ENCODE measurements at regions not wholly inside any gene's neighbourhood (a gene's known extent, or its start where the extent isn't known, plus 50 kb on each side); places are given as distances from the start of the nearest gene placed in this dataset.

GRCh38 chr3:113148284-113148683 lies 63.1 kb upstream of the BOC start:
- H3K4me1 Mint-ChIP-seq (ENCODE audit: low read depth), result no peaks in the 10 kb centered on the region
- ChIA-PET CTCF (no interaction called here), POLR2A (no interaction called here)
- no peak overlapping the region for H3K27ac Mint-ChIP-seq
- no peaks in the 10 kb centered on the region for H3K36me3 Mint-ChIP-seq
- intact Hi-C loops (cut with micrococcal nuclease), result no loop called here
- H3K4me3 Mint-ChIP-seq, result no peak overlapping the region
- no peaks in the 10 kb centered on the region for H3K9me3 Mint-ChIP-seq
- no peaks in the 10 kb centered on the region for H3K27me3 Mint-ChIP-seq
- no peak for DNase-seq

DNA sequence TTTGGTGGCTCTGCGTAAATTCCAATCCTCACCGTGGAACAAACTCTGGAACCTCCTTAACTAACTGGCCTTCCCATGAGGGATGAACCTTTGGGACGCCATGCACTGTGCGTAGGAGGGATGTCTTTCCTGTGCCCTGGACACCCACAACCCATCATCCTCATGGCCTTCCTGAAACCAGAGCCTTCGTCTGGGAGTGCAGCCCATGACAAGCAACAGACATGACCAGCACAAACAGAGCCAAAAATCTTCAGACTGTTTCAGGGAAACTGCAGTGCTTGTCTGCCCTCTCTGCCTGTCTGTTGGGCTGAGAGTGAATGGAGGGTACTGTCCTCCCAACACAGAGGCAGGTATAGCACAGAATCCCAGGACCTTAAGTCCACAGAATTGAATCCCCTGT lies 61.1 kb upstream of the BOC start:
- Mint-ChIP-seq H3K9me3 (no peaks in the 10 kb centered on the region), H3K4me1 (ENCODE audit: low read depth) (no peaks in the 10 kb centered on the region), H3K4me3 (no peak overlapping the region), H3K27me3 (no peaks in the 10 kb centered on the region), H3K36me3 (no peaks in the 10 kb centered on the region), H3K27ac (no peak overlapping the region)
- no peak for DNase-seq
- ChIA-PET POLR2A (no interaction called here), CTCF (no interaction called here)
- intact Hi-C loops (cut with micrococcal nuclease), result no loop called here

DNA sequence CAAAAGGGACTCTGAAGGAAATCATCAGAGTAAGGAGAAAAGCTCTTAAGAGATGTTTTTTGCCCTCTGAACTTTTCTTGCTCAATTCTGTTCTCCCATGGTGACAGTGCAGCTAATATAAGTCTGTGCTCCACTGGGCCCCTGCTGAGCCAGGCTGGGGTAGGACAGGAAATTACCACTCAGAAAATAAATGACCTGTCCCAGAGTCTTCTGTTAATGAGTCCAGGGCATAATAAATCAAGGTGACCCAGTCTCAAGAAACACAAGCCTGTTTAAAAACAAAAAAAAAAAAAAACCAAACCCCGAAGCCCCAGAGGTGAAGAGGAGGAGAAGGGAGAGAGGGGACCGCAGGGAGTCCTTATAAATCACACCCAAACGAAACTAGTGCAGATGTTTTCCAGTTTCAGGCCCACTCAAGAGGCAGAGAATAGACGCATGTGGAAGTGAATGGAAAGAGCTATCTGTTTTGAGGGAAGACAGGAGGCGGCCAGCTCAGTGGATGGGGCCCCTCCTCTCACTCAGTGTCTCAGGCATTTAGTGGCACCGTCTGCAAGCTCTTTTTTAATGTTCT lies 59.8 kb upstream of the BOC start:
- Mint-ChIP-seq H3K9me3 (no peaks in the 10 kb centered on the region), H3K36me3 (no peaks in the 10 kb centered on the region), H3K4me3 (no peak overlapping the region), H3K27ac (no peak overlapping the region), H3K27me3 (no peaks in the 10 kb centered on the region), H3K4me1 (ENCODE audit: low read depth) (no peaks in the 10 kb centered on the region)
- intact Hi-C loops (cut with micrococcal nuclease), result no loop called here
- CTCF ChIA-PET, result no interaction called here
- POLR2A ChIA-PET, result no interaction called here
- DNase-seq, result no peak

DNA sequence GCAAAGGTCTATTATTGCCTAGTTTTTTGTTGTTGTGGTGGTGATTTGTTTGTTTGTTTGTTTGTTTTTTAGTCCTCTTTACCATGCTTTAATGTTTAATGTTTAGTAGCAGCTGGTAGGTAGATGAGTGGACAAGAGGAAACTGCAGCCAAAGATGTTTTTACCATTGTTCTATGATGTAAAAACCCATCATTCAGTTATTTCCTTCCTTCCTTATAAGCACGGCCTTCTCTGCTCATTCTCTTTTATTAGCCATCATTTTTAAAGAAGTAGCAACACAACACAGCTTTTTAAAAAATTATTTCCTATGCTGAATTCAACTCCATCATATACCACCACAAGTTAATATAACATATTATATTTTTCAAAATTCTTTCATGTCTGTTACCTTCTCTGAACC lies 58.5 kb upstream of the BOC start:
- Mint-ChIP-seq H3K27ac (no peak overlapping the region), H3K27me3 (no peaks in the 10 kb centered on the region), H3K36me3 (no peaks in the 10 kb centered on the region), H3K4me3 (no peak overlapping the region), H3K4me1 (ENCODE audit: low read depth) (no peaks in the 10 kb centered on the region), H3K9me3 (no peaks in the 10 kb centered on the region)
- ChIA-PET CTCF (no interaction called here), POLR2A (no interaction called here)
- DNase-seq, result no peak
- intact Hi-C loops (cut with micrococcal nuclease), result no loop called here

DNA sequence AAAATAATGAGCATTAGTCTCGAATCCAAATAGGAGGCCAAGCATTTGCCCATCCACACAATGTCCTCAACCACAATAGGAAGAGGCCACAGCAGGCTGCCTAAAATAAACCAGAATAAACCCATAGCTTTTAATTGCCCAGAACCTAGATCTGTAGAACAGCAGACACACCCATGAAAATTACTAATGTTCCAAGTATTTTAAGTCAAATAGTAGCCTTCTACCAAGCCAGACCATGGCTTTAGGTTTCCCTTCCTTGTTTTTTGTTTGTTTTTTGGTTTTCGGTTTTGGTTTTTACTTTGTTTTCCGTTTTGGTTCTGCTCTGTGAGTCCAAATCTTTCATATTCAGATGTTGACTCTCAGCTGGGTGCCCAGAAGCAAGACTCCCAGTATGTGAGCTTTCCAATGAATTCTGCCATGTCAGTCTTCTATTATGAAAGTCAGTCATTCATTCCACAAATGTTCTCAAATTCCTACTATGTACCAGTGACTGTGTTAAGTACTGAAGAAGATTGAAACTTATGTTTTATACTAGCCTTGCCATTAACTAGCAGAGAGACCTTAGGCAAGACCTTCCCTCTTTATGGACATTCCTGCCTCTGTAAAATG lies 57.8 kb upstream of the BOC start:
- ChIA-PET POLR2A (no interaction called here), CTCF (no interaction called here)
- no peak overlapping the region for H3K27ac Mint-ChIP-seq
- no peak overlapping the region for H3K4me3 Mint-ChIP-seq
- no peaks in the 10 kb centered on the region for H3K36me3 Mint-ChIP-seq
- no peaks in the 10 kb centered on the region for H3K27me3 Mint-ChIP-seq
- DNase-seq, result no peak
- no peaks in the 10 kb centered on the region for H3K4me1 Mint-ChIP-seq (ENCODE audit: low read depth)
- no peaks in the 10 kb centered on the region for H3K9me3 Mint-ChIP-seq
- intact Hi-C loops (cut with micrococcal nuclease), result no loop called here

DNA sequence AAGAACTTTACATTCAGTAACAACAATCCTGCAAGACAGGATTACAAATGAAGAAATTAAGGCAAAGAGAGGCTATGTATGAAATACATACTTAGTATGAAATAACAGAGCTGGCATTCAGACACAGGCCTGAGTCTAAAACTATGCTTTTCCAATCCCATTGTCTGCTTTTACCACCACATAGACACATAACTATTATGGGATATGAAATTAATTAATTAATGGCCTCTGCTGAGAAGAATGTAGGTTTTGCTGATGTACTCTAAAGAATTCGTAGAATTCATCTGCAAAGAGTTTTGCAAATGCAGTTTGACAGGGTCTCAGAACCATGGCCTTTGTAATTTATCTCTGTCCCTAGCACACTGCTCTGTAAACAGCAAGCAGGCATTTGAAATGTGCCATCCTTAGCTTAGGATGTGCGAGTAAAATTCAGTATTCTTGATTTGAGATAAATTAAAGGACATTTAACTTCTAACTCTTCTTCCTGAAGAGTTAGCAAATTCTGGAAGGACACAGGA lies 54.5 kb upstream of the BOC start:
- intact Hi-C loops (cut with micrococcal nuclease), result no loop called here
- POLR2A ChIA-PET, result no interaction called here
- Mint-ChIP-seq H3K36me3 (no peaks in the 10 kb centered on the region), H3K4me1 (ENCODE audit: low read depth) (no peaks in the 10 kb centered on the region), H3K27ac (no peak overlapping the region), H3K27me3 (no peaks in the 10 kb centered on the region), H3K9me3 (no peaks in the 10 kb centered on the region), H3K4me3 (no peak overlapping the region)
- CTCF ChIA-PET, result no interaction called here
- no peak for DNase-seq

GRCh38 chr3:113157408-113158030 lies 53.8 kb upstream of the BOC start:
- H3K4me3 Mint-ChIP-seq, result no peak overlapping the region
- no peaks in the 10 kb centered on the region for H3K9me3 Mint-ChIP-seq
- CTCF ChIA-PET, result no interaction called here
- no peaks in the 10 kb centered on the region for H3K4me1 Mint-ChIP-seq (ENCODE audit: low read depth)
- H3K27me3 Mint-ChIP-seq, result no peaks in the 10 kb centered on the region
- no peak for DNase-seq
- no peaks in the 10 kb centered on the region for H3K36me3 Mint-ChIP-seq
- intact Hi-C loops (cut with micrococcal nuclease), result no loop called here
- no peak overlapping the region for H3K27ac Mint-ChIP-seq
- POLR2A ChIA-PET, result no interaction called here

DNA sequence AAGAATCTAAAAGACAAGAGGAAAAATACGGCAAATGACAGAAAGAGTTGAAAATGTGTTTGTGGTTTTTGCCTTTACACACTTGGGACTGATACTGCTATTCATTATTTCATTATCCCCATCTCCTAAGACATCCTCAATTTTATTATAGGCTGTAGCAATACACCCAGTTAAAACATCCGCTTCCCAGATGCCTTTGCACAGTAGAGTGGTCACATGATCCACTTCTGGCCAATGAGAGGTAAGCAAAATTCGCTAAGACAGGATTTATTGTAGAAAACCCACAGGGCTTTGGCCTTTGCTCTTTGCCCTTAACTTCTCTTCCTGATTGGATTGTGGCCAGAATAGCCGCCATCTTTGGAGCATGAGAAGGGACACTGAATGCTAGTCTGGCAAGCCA lies 53.2 kb upstream of the BOC start:
- no peak for DNase-seq
- H3K36me3 Mint-ChIP-seq, result no peaks in the 10 kb centered on the region
- H3K27me3 Mint-ChIP-seq, result no peaks in the 10 kb centered on the region
- H3K27ac Mint-ChIP-seq, result no peak overlapping the region
- intact Hi-C loops (cut with micrococcal nuclease), result no loop called here
- ChIA-PET CTCF (no interaction called here), POLR2A (no interaction called here)
- no peaks in the 10 kb centered on the region for H3K4me1 Mint-ChIP-seq (ENCODE audit: low read depth)
- H3K9me3 Mint-ChIP-seq, result no peaks in the 10 kb centered on the region
- no peak overlapping the region for H3K4me3 Mint-ChIP-seq
